Suppressor macrophage treated with lipopolysaccharide for 4 hours (primary cell): ENCODE measurements at regions not wholly inside any gene's neighbourhood (a gene's known extent, or its start where the extent isn't known, plus 50 kb on each side); places are given as distances from the start of the nearest gene placed in this dataset.
"Not testable (repeated sequence)": the region's sequence is repeated elsewhere in the genome, so short reads cannot be mapped to it uniquely, and the experiment has no call there.

Source experiments
- DNase-seq: peaks from one replicate; pipeline ENCODE4 v3.0.0-alpha.2; 2020

DNA sequence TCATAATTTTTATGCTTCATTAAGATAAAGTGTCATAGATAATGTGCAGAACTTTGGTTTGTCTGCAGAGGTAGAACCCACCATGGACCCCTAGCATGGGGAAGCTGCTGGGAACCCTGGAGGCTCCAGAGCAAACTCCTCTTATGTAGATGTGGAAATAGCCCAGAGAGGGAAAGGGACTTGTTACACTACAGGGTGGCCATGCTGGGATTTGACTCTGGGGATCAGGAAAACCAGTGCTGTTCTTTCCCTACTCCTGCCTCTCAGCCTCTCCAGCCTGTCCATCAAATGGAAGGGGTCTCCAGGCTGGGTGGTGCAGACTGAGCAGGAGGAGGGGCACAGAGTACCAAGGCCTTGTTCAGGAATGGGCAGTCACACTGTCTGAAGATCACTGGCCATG, 54.2 kb downstream of the MSX1 start:
- no peak for DNase-seq

DNA sequence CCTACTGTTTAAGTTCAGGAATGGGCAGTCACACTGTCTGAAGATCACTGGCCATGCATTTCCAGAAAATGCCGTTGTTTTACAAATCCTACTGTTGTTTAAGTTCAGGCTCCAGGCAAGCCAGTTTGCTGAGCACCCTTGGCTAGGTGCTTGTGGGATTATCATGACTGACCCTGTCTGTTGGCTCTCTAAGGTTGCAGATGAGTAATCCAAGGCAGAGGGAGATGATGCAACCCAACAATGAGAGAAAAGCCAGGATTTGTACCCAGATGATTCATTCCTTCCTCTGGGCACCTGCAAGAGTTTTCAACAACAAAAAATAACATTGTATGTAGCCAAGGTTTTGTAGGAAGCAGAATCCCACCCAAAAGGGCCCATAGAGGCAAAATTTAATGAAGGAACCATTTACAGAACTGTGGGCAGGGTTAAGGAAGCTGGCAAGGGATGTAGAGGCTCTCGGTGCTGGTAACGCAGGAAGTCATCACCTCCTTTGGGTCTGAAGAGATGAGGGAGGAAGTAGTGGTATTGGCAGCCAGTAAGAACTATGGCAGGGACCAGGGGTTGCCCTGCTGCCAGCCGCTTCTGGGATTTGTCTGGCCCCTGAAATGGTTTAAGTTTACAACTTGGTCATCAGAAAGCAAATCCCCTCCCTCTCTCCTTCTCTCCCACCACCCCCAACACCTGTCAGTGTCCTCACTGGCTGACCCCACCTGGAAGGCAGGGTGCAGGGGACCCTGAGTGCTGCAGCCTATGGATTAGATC, 54.8 kb downstream of the MSX1 start:
- no peak for DNase-seq

DNA sequence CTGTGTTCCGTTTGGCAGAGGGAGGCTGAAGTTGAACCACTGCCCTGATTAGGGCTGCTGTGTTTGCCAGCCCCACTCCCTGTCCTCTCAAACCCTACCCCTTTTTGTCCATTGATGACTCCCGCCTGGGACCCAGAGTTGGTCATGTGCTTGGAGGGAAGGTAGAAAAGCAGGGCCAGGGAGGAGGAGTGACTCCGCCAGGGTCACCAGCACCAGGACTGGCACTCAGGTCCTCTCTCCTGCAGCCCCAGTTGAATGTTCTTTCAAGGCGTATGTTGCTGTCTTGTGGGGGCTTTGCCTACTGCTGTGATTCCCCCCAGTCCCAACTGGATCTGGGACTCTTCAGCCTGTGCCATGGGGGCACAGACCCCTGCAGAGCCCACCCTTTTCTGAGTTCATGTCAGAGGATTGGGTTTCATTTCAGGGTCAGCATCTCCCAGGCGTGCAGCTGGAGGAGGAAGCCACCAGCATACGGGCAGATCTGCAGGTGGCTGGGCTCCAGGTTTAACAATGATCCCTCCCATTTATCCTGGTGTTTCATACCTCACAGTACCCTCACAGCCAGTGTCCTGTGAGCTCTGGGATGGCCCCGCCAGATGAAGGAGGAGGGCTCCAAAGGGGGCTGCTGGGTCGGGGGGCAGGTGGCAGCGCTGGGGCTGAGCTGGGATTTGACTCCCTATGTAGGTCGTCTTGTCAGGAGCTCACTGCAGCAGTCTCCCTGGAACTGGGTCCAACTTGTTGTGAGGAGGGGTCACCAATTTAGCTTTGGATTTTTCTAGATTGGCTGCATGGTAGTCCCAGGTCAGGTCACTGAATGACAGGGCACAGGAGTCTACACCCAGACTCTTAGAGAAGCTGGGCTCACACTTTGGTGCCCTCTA, 55.7 kb downstream of the MSX1 start:
- DNase-seq: no peak

DNA sequence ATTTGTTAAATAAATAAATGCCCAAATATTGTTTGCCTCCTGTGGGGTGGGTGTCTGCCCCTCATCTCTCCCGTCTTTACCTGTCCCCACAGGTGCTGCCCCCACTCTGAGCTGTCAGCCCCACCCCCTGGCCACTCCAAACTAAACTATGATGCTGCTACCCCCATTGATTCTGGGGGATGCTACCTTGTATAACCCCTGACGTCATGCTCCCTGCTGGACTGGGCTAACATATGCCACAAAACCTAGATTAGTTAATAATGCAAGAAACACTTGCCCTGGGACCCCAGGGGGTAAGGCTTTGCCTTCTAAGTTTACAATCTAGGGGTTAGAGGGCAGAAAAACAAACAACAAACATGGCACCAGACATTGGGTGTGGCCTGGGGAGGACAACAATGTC, 58.6 kb downstream of the MSX1 start:
- DNase-seq: no peak

DNA sequence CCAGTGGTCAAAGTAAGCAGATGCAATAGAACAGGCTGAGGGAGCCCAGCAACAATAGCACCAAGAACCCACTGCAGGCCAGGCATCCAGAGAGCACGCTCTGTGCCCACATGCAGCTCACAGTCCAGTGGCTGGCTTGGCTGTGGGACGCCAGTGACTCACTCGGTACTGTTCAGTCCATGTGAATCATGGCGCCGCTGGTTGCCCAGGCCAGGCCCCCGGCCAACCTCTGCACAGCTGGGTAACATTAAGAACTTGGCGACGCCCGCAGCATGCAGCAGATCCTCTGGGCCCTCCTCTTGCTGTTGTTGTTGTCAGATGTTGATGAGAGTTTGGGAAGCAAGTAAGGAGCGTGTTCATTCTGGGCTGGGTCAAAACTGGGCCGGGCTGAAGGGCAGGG, 60.5 kb downstream of the MSX1 start:
- no peak for DNase-seq

DNA sequence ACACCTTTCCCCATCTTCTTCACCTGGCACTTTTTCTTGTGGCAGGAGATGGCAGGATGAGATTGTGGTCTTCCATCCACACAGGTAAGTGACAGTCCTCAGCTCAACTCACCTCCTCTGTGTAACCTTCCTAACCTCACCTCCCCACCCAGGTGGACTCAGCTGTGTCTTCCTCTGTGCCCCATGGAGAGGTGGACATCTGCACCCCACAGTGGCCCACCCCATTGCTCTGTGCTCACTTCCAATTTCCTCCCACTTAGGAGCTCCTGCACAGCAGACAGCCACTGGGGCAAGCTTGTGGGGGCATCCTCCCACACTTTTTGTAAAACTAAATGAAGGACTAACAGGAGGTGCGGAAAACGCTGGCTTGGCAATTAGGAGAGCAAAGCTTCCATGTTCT, 61.6 kb downstream of the MSX1 start:
- DNase-seq: no peak

DNA sequence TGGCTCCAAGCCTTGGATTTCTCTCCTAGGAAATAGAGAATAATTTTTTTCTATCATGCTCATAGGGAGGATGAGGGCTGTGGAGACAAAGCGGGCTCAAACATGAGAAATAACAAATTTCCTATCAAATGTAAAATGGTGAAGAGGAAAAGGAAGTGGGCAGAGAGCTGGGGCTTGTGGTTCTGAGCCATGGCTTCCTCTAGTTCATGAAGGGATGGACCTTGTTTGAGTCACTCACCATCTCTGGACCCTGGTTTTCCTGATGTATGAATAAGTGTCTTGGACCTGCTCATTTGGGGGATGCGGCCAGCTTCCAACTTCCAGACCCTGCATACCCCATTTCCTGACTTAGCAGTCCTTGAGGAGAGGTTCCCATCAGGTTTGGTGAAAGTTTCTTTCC, 63.0 kb downstream of the MSX1 start:
- no peak for DNase-seq

DNA sequence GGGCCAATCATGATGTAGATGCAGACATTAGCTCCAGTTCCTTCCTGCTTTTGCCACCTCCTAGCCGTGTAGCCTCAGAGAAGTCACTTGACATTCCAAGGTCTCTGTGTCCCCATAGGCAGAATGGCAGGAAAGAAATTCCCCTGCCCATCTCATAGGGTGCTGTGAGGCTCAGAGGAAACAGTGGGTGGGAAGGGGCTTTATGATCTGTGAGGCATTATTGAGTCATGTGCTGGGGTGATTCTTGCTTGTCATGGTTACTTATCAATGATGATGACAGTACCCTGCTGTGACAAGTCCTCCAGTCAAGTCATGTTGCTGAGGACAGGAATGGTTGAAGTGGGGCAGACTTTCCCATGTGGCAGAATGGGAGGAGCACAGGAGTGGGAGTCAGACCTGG, 63.7 kb downstream of the MSX1 start:
- peak; percentile 21 for DNase-seq

DNA sequence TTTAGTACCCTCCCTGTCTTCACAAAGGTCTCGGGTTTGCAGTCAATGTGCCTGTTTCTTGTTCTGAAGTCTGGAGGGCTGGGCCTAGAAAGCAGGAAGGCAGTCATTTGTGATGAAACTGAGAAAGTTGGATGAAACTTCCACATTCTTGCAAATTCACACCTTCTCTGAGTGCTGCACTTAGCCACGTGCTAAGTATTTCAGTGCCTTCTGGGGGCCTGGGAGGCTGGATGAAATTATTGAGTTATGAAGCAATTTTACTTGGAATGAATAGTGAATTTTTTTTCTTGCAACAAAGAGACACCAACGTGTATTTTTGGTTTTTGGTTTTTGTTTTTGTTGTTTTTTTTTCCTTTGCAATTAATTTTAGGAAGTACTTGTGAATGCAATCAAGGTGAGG, 71.2 kb downstream of the MSX1 start:
- no peak for DNase-seq

DNA sequence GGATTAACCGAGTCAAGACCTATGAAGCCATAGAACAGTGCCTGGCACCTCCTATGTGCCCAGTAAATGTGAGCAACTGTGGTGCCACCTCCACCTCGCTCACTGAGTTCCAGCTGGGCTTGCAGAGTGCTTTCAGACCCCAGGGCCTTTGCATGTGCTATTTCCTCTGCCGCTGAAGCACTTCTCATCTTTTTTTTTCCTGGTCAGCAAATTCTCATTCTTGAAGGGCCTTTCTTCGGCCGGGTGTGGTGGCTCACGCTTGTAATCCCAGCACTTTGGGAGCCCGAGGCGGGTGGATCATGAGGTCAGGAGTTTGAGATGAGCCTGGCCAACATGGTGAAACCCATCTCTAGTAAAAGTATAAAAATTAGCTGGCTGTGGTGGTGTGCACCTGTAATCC, 76.5 kb downstream of the MSX1 start:
- DNase-seq: no peak

DNA sequence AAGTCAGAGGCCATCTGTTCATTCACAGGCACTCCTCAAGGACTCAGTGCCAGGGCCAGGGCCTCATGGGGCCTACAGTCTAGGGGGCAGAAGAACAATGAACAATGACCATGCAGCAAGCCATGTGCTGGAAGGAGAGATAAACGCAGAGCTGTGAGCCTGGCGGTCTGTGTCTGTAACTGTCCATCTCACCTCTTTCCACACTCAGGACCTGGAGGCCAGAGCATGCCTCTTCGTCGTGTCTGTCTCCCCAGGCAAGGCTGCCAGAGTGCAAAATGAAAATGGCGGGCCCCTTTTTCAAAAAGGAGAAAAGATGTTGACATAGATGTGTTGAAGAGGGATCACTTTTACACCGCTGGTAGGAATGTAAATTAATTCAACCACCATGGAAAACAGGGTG, 78.5 kb downstream of the MSX1 start:
- DNase-seq: no peak

DNA sequence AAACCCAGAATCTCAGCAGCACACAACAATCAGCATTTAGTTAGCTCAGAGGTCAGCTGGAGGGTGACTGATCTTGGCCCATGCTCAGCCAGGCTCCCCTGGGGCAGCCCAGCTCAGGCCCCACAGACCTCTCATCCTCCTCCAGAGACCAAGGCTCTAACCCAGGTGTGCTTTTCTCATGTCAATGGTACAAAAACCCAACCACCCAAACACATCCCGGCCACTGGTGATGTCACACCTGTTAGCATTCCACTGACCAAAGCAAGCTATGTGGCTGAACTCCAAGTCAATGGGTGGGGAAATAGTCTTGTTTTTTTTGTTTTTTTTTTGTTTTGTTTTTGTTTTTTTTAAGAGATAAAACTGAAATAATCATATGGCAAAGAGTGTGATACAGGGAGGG, 77.5 kb downstream of the CYTL1 start:
- DNase-seq: no peak

DNA sequence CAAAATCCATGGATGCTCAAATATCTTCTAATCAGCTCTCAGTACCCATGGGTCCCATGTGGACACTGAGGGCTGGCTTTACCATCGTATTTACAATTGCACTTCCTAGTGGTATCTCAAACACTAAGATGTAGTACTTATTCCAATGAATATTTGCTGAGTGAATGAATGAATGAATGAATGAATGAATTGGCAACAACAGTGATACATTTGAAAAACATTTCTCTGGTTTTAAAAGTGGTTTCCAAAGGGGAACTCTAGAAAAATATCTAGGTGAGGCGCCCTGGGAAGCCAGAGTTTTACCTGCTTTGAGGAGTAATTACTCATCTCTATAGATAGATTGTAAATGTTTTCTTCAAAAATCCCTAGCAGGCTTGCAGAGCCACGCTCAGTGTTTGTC, 76.6 kb downstream of the CYTL1 start:
- DNase-seq: no peak

DNA sequence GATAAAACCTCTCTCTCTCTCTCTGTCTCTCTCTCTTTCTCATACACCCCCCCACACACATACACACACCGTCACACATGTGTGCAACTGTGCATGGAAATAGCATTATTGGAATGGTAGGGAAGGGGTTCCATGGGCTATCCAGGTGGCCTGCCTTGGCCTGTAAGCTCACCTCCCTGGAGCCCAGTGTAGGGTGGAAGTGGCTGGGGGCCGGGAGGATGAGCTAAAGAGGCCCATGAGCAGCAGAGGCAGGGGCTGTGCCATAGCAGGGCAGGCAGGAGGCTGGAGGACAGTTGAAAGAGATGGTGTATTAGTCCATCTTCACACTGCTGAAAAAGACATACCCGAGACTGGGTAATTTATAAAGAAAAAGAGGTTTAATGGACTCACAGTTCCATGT, 74.2 kb downstream of the CYTL1 start:
- DNase-seq: no peak

DNA sequence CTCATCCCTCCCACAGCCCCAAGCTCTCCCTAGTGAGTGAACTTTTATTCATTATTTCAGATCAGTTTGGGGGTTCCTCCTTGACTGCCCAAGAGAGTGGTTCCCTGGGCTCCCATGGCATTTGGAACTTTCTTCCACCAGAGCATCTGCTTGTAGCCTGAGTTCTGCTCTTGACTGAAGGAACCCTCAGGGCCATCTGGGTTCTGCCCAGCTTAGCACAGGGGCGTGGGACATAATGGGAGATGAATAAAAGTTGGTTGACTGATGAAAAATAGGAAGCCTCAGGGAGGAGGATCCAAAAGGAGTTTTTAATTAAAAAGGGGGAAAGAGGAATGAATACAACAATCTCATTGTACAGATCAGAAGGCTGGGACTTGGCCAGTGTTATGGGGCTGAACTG, 73.4 kb downstream of the CYTL1 start:
- no peak for DNase-seq

DNA sequence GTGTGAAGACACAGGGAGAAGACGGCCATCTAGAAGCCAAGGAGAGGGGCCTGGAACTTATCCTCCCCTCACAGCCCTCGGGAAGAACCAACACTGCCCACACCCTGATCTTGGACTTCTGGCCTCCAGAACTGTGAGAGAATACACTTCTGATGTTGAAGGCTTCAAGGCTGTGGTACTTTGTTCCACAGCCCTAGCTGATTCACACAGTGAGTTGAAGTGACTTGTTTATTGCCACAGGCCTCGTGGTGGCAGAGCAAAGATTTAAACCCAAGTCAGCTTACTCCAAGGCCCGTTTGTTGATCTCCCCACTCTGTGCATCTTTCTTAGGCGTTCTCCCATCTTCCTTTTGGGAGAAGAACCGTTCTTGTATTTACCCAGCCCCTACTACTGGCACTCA, 72.8 kb downstream of the CYTL1 start:
- no peak for DNase-seq

DNA sequence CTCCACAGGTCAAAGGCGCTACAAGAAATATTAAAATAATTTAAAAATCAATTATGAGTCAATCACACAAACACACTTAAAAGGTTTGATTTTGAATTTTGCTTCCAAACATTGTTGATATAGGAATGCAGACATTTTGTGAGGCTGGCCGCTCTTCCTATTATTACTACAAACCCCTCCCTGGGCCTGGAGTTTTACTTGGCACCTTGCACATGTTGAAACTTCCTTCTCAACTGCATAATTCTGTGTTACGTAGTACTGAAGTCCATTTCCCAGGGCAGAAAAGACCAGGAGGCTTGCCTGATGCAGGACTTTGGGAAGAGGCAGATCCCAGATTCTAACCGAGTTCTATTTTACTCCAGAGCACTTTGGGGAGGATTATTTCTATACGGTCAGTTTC, 71.5 kb downstream of the CYTL1 start:
- DNase-seq: no peak

DNA sequence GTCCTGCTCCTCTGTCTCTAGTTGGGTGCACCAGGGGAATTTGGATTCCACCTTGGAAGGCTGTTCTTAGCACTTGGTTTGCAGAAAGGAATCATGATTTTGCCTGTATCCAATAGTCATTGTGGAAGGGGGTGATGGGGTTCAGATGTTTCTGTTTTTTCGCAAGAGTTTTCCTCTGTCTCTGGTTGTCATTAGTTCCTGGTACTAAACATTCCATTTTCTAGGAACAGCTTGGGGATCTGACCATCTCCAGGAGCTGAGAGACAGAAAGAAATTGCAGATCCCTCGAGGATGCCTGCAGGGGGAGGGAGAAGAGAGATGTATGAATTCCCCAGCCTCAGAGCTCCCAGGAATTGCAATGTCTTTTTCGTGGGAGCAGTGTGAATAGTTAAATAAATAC, 70.9 kb downstream of the CYTL1 start:
- no peak for DNase-seq

DNA sequence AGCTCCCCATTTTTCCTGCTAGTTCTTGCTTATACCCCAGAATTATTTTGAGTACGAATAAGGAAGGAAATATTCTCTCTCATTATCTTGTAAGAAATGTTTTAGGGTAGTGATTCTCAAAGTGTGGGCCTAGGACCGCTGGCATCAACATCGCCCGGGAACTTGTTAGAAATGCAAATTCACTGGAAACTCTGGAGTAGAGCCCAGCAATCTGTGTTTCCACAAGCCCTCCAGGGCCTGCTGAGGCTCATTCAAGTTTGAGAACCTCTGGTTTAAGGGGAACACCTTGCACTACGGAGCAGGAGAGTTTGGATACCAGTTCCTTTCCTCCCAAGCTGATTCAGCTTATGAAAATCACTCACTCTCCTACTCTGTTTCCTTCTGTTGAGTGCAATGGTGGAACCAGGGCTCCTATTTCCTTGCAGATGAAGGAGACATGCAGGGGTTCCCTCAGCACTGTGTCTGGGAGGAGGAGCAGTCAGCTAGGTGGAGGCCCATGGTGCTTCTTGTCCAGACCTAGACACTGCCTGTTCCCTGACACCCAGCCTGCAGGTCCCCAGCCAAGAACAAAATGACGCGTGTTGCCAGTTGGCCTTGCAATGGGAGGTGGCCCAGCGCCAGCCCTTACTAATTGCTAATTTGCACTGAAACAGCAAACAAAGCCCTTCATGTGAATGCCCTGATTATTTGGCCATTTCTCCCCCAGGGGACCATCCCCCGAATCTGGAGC, 68.5 kb downstream of the CYTL1 start:
- no peak for DNase-seq

DNA sequence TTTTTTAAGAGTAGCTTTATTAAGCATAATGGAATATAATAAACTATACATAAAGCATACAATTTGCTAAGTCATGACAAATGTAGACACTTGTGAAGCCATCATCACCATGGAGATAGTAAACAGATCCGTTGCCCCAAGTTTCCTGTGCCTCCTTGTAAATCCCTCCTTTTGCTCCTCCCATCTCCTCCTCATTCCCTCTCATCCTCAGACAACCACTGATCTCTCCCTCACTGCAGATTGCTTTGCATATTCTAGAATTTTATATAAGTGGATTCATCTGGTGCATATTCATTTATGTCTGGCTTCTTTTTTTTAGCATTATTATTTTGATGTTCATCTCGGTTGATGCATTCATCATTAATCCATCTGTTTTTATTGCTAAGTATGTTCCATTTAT, 67.0 kb downstream of the CYTL1 start:
- DNase-seq: no peak

DNA sequence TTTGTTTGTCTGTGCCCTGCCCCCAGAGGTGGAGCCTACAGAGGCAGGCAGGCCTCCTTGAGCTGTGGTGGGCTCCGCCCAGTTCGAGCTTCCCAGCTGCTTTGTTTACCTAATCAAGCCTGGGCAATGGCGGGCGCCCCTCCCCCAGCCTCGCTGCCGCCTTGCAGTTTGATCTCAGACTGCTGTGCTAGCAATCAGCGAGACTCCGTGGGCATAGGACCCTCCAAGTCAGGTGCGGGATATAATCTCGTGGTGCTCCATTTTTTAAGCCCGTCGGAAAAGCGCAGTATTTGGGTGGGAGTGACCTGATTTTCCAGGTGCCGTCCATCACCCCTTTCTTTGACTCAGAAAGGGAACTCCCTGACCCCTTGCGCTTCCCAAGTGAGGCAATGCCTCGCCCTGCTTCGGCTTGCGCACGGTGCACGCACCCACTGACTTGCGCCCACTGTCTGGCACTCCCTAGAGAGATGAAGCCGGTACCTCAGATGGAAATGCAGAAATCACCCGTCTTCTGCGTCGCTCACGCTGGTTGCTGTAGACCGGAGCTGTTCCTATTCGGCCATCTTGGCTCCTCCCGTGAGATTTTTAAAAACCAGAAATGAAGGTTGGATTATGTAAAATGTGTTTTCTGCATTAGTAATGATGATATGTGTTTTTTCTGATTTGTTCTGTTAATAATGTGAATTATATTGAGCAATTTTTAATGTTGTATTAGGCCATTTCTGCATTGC, 59.7 kb downstream of the CYTL1 start:
- DNase-seq: not testable (repeated sequence)

DNA sequence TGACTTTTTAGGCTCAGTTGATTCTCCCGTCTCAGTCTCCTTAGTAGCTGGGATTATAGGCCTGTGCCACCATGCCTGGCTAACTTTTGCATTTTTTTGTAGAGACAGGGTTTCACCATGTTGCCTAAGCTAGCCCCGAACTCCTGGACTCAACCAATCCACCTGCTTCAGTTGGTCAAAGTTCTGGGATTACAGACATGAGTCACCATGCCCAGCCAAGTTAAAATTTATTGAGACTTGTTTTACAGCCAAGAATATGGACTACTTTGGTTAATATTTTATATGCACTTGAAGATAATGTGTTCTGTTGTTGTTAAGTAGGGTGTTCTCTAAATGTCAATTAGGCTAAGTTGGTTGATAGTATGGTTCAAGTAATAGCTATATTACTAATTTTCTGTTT, 58.7 kb downstream of the CYTL1 start:
- no peak for DNase-seq

DNA sequence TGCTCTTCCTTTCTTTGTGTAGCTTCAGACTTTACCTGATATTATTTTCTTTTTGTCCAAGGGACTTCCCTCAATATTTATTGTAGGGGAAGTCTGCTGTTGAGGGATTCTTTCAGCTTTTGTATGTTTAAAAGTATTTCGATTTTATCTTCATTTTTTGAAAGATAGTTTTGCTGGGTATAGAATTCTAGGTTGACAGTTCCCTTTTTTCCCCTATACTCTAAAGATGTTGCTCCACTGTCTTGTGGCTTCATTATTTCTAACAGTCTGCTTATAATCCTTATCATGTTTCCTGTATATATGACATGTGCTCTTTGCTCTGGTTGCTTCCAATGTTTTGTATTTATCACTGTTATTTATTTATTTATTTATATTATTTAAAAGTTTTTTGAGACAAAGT, 57.3 kb downstream of the CYTL1 start:
- no peak for DNase-seq
